HCT116 (cell line): ENCODE measurements at regions not wholly inside any gene's neighbourhood (a gene's known extent, or its start where the extent isn't known, plus 50 kb on each side); places are given as distances from the start of the nearest gene placed in this dataset.

Experiments
- ATAC-seq: fragments of 200-7000 bp; cut with Tn5 transposase; 2 replicates; pipeline ENCODE4 v1.9.1; 2020; ENCODE audit warnings: mild to moderate bottlenecking, moderate library complexity
- BruUV-seq: library from RNA; stranded (reverse); fragments of 400-500 nt; replicated peaks from 2 replicates; lab custom pipeline; 2021; lab: Mats Ljungman, UMichigan
- CTCF ChIA-PET: fragments of 300-600 bp; sonication (Branson Sonifier 250); formaldehyde crosslinking; loops from one replicate; lab custom pipeline; 2021; ENCODE audit warnings: antibody characterized with exemption; lab: Charles Lee
- POLR2A ChIA-PET: fragments of 300-600, 350-600 bp; sonication (Branson Sonifier 250); formaldehyde crosslinking; loops from one replicate; lab custom pipeline; 2021; ENCODE audit warnings: antibody characterized with exemption; lab: Charles Lee
- RAD21 ChIA-PET, 2 experiments: fragments of 300-600 bp; sonication (Branson Sonifier 250); formaldehyde crosslinking; loops; one replicate each; lab custom pipeline; 2023; ENCODE audit warnings: low total read pairs in 2 of 2; ENCODE audit not compliant: uncharacterized antibody in 2 of 2, unreplicated experiment in 2 of 2, low non-redundant PET in 1 of 2; lab: Charles Lee
- DNase-seq: peaks from one replicate; pipeline ENCODE4 v3.0.0-alpha.2; 2010; ENCODE audit warnings: low read depth, low spot score
- H2AFZ ChIP-seq: fragments of 200-600 bp; shearing (Covaris generic), sonication (generic); 2 replicates; pipeline ENCODE4 v1.6.1; 2017; ENCODE audit warnings: low read depth, mixed run types, mixed read lengths, antibody characterized with exemption, low read length; ENCODE audit not compliant: poor library complexity, severe bottlenecking
- H3K27ac ChIP-seq: 2 replicates; pipeline ENCODE4 v1.5.1; 2012; ENCODE audit warnings: low read depth, low read length
- H3K27me3 ChIP-seq: fragments of 200-600 bp; sonication (generic); 2 replicates; pipeline ENCODE4 v1.6.1; 2016; ENCODE audit warnings: mixed run types, low read length, mixed read lengths; ENCODE audit not compliant: insufficient read depth
- H3K36me3 ChIP-seq, 2 experiments: fragments of 200-500 bp in 1 of 2; fragments of 200-600 bp in 1 of 2; sonication (Bioruptor generic) in 1 of 2; sonication (generic) in 1 of 2; 2 replicates each; pipeline versions ENCODE4 v1.5.1 to v1.6.1; 2014 to 2016; ENCODE audit warnings: low read length in 2 of 2, inconsistent platforms in 1 of 2, mixed read lengths in 1 of 2, mixed run types in 1 of 2; ENCODE audit not compliant: insufficient read depth in 2 of 2, control insufficient read depth in 1 of 2
- H3K4me1 ChIP-seq, 2 experiments: fragments of 200-600 bp in 1 of 2; sonication (generic) in 1 of 2; 2 replicates each; pipeline versions ENCODE4 v1.5.1 to v1.6.1; 2012 to 2017; ENCODE audit warnings: low read length in 2 of 2, inconsistent platforms in 1 of 2, mild to moderate bottlenecking in 1 of 2, mixed read lengths in 1 of 2, mixed run types in 1 of 2, moderate library complexity in 1 of 2; ENCODE audit not compliant: insufficient read depth in 2 of 2, control insufficient read depth in 1 of 2
- H3K4me2 ChIP-seq: fragments of 200-600 bp; sonication (generic); 2 replicates; pipeline ENCODE4 v1.6.1; 2017; ENCODE audit warnings: mixed run types, low read length, mixed read lengths
- H3K4me3 ChIP-seq, 2 experiments: fragments of 200-600 bp in 1 of 2; sonication (generic) in 1 of 2; replicated peaks in 1 of 2; 2 replicates each; pipeline ENCODE4 v1.5.1; 2011 to 2016; ENCODE audit warnings: low read length in 2 of 2, control low read depth in 1 of 2, low read depth in 1 of 2, mild to moderate bottlenecking in 1 of 2, mixed read lengths in 1 of 2, mixed run types in 1 of 2
- H3K79me2 ChIP-seq: fragments of 200-600 bp; sonication (generic); 2 replicates; pipeline ENCODE4 v1.6.1; 2017; ENCODE audit warnings: mild to moderate bottlenecking, mixed run types, low read length, moderate library complexity, mixed read lengths; ENCODE audit not compliant: insufficient read depth
- H3K9ac ChIP-seq: fragments of 200-600 bp; sonication (generic); 2 replicates; pipeline ENCODE4 v1.6.1; 2016; ENCODE audit warnings: low read length, mixed read lengths
- H3K9me2 ChIP-seq: fragments of 200-600 bp; sonication (generic), shearing (Covaris generic); 2 replicates; pipeline ENCODE4 v1.6.1; 2017; ENCODE audit warnings: mixed run types, mild to moderate bottlenecking, moderate library complexity; ENCODE audit not compliant: insufficient read depth
- H3K9me3 ChIP-seq, 2 experiments: fragments of 200-500 bp in 1 of 2; fragments of 200-600 bp in 1 of 2; sonication (Bioruptor generic) in 1 of 2; sonication (generic) in 1 of 2; 2 replicates each; pipeline ENCODE4 v1.6.1; 2014 to 2017; ENCODE audit warnings: low read length in 2 of 2, mixed read lengths in 2 of 2, inconsistent platforms in 1 of 2, low read depth in 1 of 2, mild to moderate bottlenecking in 1 of 2, mixed run types in 1 of 2, moderate library complexity in 1 of 2; ENCODE audit not compliant: control insufficient read depth in 1 of 2, insufficient read depth in 1 of 2
- H4K20me1 ChIP-seq: fragments of 200-600 bp; sonication (generic), shearing (Covaris generic); 2 replicates; pipeline ENCODE4 v1.6.1; 2017; ENCODE audit warnings: mixed run types, mild to moderate bottlenecking, moderate library complexity; ENCODE audit not compliant: insufficient read depth
- ATF3 ChIP-seq: IDR thresholded peaks from 2 replicates; pipeline ENCODE4 v1.6.1; 2012
- CBX3 ChIP-seq: IDR thresholded peaks from 2 replicates; pipeline ENCODE4 v1.6.1; 2012; ENCODE audit warnings: low read depth
- CEBPB ChIP-seq: IDR thresholded peaks from 2 replicates; pipeline ENCODE4 v1.6.1; 2012; ENCODE audit warnings: low read depth
- EGR1 ChIP-seq: IDR thresholded peaks from 2 replicates; pipeline ENCODE4 v1.6.1; 2012; ENCODE audit warnings: low read depth
- ELF1 ChIP-seq: IDR thresholded peaks from 2 replicates; pipeline ENCODE4 v1.6.1; 2012; ENCODE audit warnings: low read depth, borderline replicate concordance
- EZH2phosphoT487 ChIP-seq: fragments of 200-600 bp; IDR thresholded peaks from 2 replicates; pipeline ENCODE4 v1.6.1; 2018; ENCODE audit warnings: antibody characterized with exemption, borderline replicate concordance
- MAX ChIP-seq: IDR thresholded peaks from 2 replicates; pipeline ENCODE4 v1.6.1; 2012
- POLR2AphosphoS5 ChIP-seq: IDR thresholded peaks from 2 replicates; pipeline ENCODE4 v1.6.1; 2011; ENCODE audit warnings: mild to moderate bottlenecking, low read depth, low read length, moderate library complexity
- RAD21 ChIP-seq: IDR thresholded peaks from 2 replicates; pipeline ENCODE4 v1.6.1; 2012; ENCODE audit warnings: low read depth, mild to moderate bottlenecking
- TCF7L2 ChIP-seq: IDR thresholded peaks from 2 replicates; pipeline ENCODE4 v1.7.0; 2011; ENCODE audit warnings: borderline replicate concordance, inconsistent platforms; ENCODE audit not compliant: insufficient read depth, insufficient read length; ENCODE audit errors: extremely low read depth
- YY1 ChIP-seq: IDR thresholded peaks from 2 replicates; pipeline ENCODE4 v1.6.1; 2011; ENCODE audit warnings: low read length, low read depth, moderate library complexity, mild to moderate bottlenecking; ENCODE audit not compliant: insufficient replicate concordance; ENCODE audit errors: extremely low read depth
- ZFX ChIP-seq: fragments of 450-650 bp; IDR thresholded peaks from 2 replicates; pipeline ENCODE4 v1.6.1; 2017
- ZNF274 ChIP-seq: fragments of 200-500 bp; sonication (Bioruptor generic); IDR thresholded peaks from 2 replicates; pipeline ENCODE4 v1.6.1; 2014; ENCODE audit warnings: mild to moderate bottlenecking, low read depth, low read length, inconsistent platforms
- intact Hi-C: fragments of 100-400 bp; cut with micrococcal nuclease; formaldehyde crosslinking; loops from 2 replicates; pipeline ENCODE4 v1.10.0; 2022

- CTCF ChIA-PET: no interaction called here
- H3K4me2 ChIP-seq: no peak overlapping the region
- no peaks in the 10 kb centered on the region for H3K4me1 ChIP-seq
- no peak for ATAC-seq
- BruUV-seq: no TSS peak
- RAD21 ChIA-PET: no interaction called here
- H2AFZ ChIP-seq: no peak overlapping the region
- no peaks in the 10 kb centered on the region for H3K9me2 ChIP-seq
- H3K36me3 ChIP-seq: no peaks in the 10 kb centered on the region
- TF ChIP-seq ZNF274 (no peak), ZFX (no peak), YY1 (no peak), RAD21 (no peak), ATF3 (no peak), MAX (no peak), ELF1 (no peak), TCF7L2 (no peak), EZH2phosphoT487 (no peak), EGR1 (no peak), POLR2AphosphoS5 (no peak), CBX3 (no peak)
- no peak overlapping the region for H3K9ac ChIP-seq
- H3K79me2 ChIP-seq: no peaks in the 10 kb centered on the region
- POLR2A ChIA-PET: no interaction called here
- peaks cover 3 to 19% of the 10 kb centered on the region in 2 experiments for H3K9me3 ChIP-seq
- H3K4me3 ChIP-seq: no peak overlapping the region
- H4K20me1 ChIP-seq: no peaks in the 10 kb centered on the region
- no peaks in the 10 kb centered on the region for H3K27me3 ChIP-seq
- no peak overlapping the region for H3K27ac ChIP-seq
- intact Hi-C loops: no loop called here
- no peak for DNase-seq
Measured at GRCh38 chr5:63613442-63613841, 348.8 kb downstream of the HTR1A start.

DNA sequence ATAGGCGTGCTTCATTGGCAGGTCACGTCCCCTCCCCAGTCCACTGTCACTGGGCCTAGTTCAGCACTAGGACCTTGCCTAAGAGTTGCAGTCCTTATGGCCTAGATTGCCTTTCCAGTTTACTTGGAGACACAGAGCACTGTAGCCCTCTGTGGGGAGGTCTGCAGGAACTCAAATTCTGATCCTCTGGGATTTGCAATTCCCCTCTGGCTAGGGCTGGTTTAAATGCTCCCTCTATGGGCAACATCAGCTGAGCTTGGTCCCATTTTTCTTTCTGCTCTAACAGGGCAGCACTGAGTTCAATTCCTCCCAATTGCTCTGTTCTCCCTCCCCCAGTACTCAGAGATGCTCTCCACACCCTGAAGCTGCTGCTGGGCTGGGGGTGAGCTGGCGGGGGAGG, 358.2 kb downstream of the HTR1A start:
- H3K9me2 ChIP-seq: no peaks in the 10 kb centered on the region
- H3K79me2 ChIP-seq: no peaks in the 10 kb centered on the region
- no peak for DNase-seq
- H3K27me3 ChIP-seq: no peaks in the 10 kb centered on the region
- H3K4me1 ChIP-seq: no peaks in the 10 kb centered on the region
- POLR2A ChIA-PET: no interaction called here
- H3K27ac ChIP-seq: no peak overlapping the region
- H3K9ac ChIP-seq: no peak overlapping the region
- TF ChIP-seq CEBPB: no peak
- no peak for TF ChIP-seq EGR1
- H3K4me2 ChIP-seq: no peak overlapping the region
- no peaks in the 10 kb centered on the region for H3K36me3 ChIP-seq
- intact Hi-C loops: no loop called here
- H4K20me1 ChIP-seq: no peaks in the 10 kb centered on the region
- CTCF ChIA-PET: no interaction called here
- RAD21 ChIA-PET: no interaction called here
- H2AFZ ChIP-seq: no peak overlapping the region
- no peak for ATAC-seq
- BruUV-seq: no TSS peak
- H3K4me3 ChIP-seq: no peak overlapping the region
- peaks cover 5 to 11% of the 10 kb centered on the region in 2 experiments; a peak in 2 of 4 replicates for H3K9me3 ChIP-seq
